Epithelial cell of esophagus (primary cell): ENCODE measurements at regions not wholly inside any gene's neighbourhood (a gene's known extent, or its start where the extent isn't known, plus 50 kb on each side); places are given as distances from the start of the nearest gene placed in this dataset.
"Not testable (repeated sequence)": the region's sequence is repeated elsewhere in the genome, so short reads cannot be mapped to it uniquely, and the experiment has no call there.

Experiments used
- DNase-seq: peaks from one replicate; pipeline ENCODE4 v3.0.0; 2010; ENCODE audit warnings: low read depth
- H3K4me3 ChIP-seq: 2 replicates; pipeline ENCODE4 v1.5.1; 2011; ENCODE audit warnings: mild to moderate bottlenecking, low read length, control low read depth
- TF ChIP-seq, protein P1 (sequence below): IDR thresholded peaks from 2 replicates; pipeline ENCODE4 v1.5.1; 2011; ENCODE audit warnings: low read depth, mild to moderate bottlenecking, low read length, control low read depth, inconsistent platforms; ENCODE audit not compliant: insufficient read depth; ENCODE audit errors: missing control alignments

DNA sequence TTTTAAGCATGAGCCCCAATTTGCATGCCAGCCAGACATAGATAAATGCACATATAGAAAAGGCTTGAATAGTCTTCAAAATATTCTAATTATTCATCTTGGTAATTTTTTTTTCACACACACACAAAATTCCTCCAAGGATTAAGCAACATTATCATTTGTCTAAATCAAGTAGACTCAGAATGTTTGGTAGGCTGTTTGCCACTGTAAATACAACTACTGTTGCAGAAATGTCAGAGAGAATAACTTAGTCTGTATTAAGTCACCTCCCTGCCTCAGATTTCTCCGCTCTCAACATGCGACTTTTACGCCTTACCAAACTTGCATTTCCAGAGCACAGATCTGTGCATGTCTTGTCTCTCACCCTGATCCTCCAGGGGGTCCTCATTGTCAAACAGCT is 265.6 kb upstream of the C9orf72 start:
- no peak for DNase-seq
- no peak overlapping the region for H3K4me3 ChIP-seq
- TF ChIP-seq, protein P1, sequence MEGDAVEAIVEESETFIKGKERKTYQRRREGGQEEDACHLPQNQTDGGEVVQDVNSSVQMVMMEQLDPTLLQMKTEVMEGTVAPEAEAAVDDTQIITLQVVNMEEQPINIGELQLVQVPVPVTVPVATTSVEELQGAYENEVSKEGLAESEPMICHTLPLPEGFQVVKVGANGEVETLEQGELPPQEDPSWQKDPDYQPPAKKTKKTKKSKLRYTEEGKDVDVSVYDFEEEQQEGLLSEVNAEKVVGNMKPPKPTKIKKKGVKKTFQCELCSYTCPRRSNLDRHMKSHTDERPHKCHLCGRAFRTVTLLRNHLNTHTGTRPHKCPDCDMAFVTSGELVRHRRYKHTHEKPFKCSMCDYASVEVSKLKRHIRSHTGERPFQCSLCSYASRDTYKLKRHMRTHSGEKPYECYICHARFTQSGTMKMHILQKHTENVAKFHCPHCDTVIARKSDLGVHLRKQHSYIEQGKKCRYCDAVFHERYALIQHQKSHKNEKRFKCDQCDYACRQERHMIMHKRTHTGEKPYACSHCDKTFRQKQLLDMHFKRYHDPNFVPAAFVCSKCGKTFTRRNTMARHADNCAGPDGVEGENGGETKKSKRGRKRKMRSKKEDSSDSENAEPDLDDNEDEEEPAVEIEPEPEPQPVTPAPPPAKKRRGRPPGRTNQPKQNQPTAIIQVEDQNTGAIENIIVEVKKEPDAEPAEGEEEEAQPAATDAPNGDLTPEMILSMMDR: no peak

DNA sequence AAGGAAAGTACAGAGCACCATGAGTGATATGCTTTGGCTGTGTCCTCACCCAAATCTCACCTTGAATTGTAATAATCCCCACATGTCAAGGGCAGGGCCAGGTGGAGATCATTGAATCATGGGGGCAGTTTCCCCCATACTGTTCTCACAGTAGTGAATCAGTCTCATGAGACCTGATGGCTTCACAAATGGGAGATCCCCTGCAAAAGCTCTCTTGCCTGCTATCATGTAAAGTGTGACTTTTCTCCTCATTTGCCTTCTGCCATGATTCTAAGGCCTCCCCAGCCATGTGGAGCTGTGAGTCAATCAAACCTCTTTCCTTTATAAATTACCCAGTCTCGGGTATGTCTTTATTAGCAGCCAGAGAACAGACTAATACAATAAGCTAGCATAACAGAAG is 266.5 kb upstream of the C9orf72 start:
- H3K4me3 ChIP-seq, DNase-seq: not testable (repeated sequence)

GRCh38 chr9:27844797-27845196 is 271.5 kb upstream of the C9orf72 start:
- H3K4me3 ChIP-seq: no peak overlapping the region
- TF ChIP-seq, protein P1: no peak

GRCh38 chr9:27847380-27847779 is 274.1 kb upstream of the C9orf72 start:
- H3K4me3 ChIP-seq: no peak overlapping the region
- DNase-seq: no peak
- TF ChIP-seq, protein P1: no peak

More at GRCh38 chr9:27844797-27845196, 271.5 kb upstream of the C9orf72 start:
- DNase-seq: no peak

DNA sequence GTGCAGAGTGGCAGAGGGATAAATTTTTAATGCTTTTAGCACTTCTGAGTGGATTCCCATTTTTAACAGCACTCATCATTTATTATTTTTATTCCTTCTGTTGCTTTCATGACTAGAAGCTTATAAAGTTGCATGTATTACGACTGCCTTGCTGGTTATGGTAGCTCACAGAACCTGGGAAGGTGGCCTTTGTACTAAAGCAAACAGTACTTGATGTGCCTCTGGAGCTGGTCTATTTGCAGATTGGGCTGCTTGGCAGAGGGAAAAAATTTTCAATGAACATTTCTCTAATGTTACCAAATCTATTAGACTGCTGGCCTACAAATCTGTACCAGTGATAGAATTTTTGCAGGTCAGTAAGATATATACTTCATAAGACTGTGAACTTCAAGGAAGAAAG is 274.5 kb upstream of the C9orf72 start:
- H3K4me3 ChIP-seq: no peak overlapping the region
- DNase-seq: no peak
- TF ChIP-seq, protein P1: no peak

- TF ChIP-seq, protein P1: no peak
- DNase-seq: no peak
- H3K4me3 ChIP-seq: no peak overlapping the region
These were observed 275.0 kb upstream of the C9orf72 start for GRCh38 chr9:27848315-27848714.

GRCh38 chr9:27851858-27852257 is 278.6 kb upstream of the C9orf72 start:
- no peak for DNase-seq
- TF ChIP-seq, protein P1: no peak
- no peak overlapping the region for H3K4me3 ChIP-seq
